K562 (cell line): ENCODE measurements at regions not wholly inside any gene's neighbourhood (a gene's known extent, or its start where the extent isn't known, plus 50 kb on each side); places are given as distances from the start of the nearest gene placed in this dataset.

Source experiments
- ATAC-seq: fragments of 200-7000 bp; cut with Tn5 transposase; 3 replicates; pipeline ENCODE4 v1.9.1; 2020; ENCODE audit warnings: moderate library complexity
- BruUV-seq: library from RNA; stranded (reverse); fragments of 400-500 nt; replicated peaks from 2 replicates; lab custom pipeline; 2021; lab: Mats Ljungman, UMichigan
- CTCF ChIA-PET: fragments of 300-600 bp; formaldehyde crosslinking; extraction: SDS; loops from one replicate; lab custom pipeline; 2021; ENCODE audit warnings: low intra/inter-chr PET ratio; lab: Yijun Ruan, JAX
- POLR2A ChIA-PET: fragments of 300-600, 350-650 bp; sonication (Branson Sonifier 250); formaldehyde crosslinking; extraction: SDS; loops from one replicate; lab custom pipeline; 2021; ENCODE audit warnings: antibody characterized with exemption, inconsistent platforms; lab: Yijun Ruan, JAX
- DNase-seq, 4 experiments: peaks; one replicate each; pipeline versions ENCODE4 v3.0.0 to v3.0.0-alpha.2; 2011 to 2018; ENCODE audit warnings: low spot score in 3 of 4, mixed read lengths in 3 of 4; ENCODE audit errors: extremely low read depth in 1 of 4
- FAIRE-seq: peaks from 2 replicates; lab custom pipeline; 2011; peaks lifted over from hg19 to GRCh38; lab: Jason Lieb, UNC
- H2AFZ ChIP-seq: 2 replicates; pipeline ENCODE4 v1.6.0; 2011; ENCODE audit warnings: low read depth, low read length, control low read depth, inconsistent platforms
- H3K27ac ChIP-seq: fragments of 200-600 bp; 3 replicates; pipeline ENCODE4 v1.8.0; 2011; ENCODE audit warnings: low read depth, mild to moderate bottlenecking, control low read depth, inconsistent platforms, low read length, moderate library complexity, mixed read lengths; ENCODE audit errors: extremely low read depth
- H3K27me3 ChIP-seq, 2 experiments: fragments of 300-600 bp in 1 of 2; 2 replicates in 1 of 2; 3 replicates in 1 of 2; pipeline versions ENCODE4 v1.6.0 to v1.8.0; 2011; ENCODE audit warnings: inconsistent platforms in 2 of 2, low read length in 2 of 2, mild to moderate bottlenecking in 1 of 2, mixed read lengths in 1 of 2, moderate library complexity in 1 of 2; ENCODE audit not compliant: control insufficient read depth in 2 of 2, insufficient read depth in 2 of 2
- H3K36me3 ChIP-seq: fragments of 300-600 bp; 3 replicates; pipeline ENCODE4 v1.8.0; 2011; ENCODE audit warnings: mild to moderate bottlenecking, low read length, inconsistent platforms; ENCODE audit not compliant: control insufficient read depth, insufficient read depth
- H3K4me1 ChIP-seq, 2 experiments: fragments of 200-600 bp in 1 of 2; replicated peaks in 1 of 2; 2 replicates in 1 of 2; 3 replicates in 1 of 2; pipeline versions ENCODE4 v1.5.1 to v1.8.0; 2011; ENCODE audit warnings: inconsistent platforms in 2 of 2, low read length in 2 of 2, mild to moderate bottlenecking in 1 of 2, mixed read lengths in 1 of 2, moderate library complexity in 1 of 2; ENCODE audit not compliant: control insufficient read depth in 2 of 2, insufficient read depth in 2 of 2
- H3K4me2 ChIP-seq: 2 replicates; pipeline ENCODE4 v1.6.1; 2011; ENCODE audit warnings: low read length, control low read depth, inconsistent platforms, mixed read lengths; ENCODE audit not compliant: insufficient read depth
- H3K4me3 ChIP-seq: fragments of 200-600 bp; sonication (generic), shearing (Covaris generic); 2 replicates; pipeline ENCODE4 v1.5.1; 2016; ENCODE audit warnings: control low read depth, inconsistent platforms
- H3K79me2 ChIP-seq: fragments of 200-600 bp; 3 replicates; pipeline ENCODE4 v1.8.0; 2011; ENCODE audit warnings: low read length, inconsistent platforms; ENCODE audit not compliant: control insufficient read depth, insufficient read depth
- H3K9ac ChIP-seq, 2 experiments: 2 replicates each; pipeline versions ENCODE4 v1.6.0 to v1.6.1; 2011; ENCODE audit warnings: low read depth in 2 of 2, low read length in 2 of 2, control low read depth in 1 of 2, inconsistent platforms in 1 of 2, mild to moderate bottlenecking in 1 of 2, mixed read lengths in 1 of 2; ENCODE audit not compliant: insufficient read depth in 1 of 2
- H3K9me1 ChIP-seq: one replicate; pipeline ENCODE4 v1.6.0; 2011; ENCODE audit warnings: inconsistent platforms, mild to moderate bottlenecking, low read length, moderate library complexity; ENCODE audit not compliant: control insufficient read depth, insufficient read depth
- H3K9me3 ChIP-seq: replicated peaks from 2 replicates; pipeline ENCODE4 v1.5.1; 2011; ENCODE audit warnings: low read depth, low read length, inconsistent platforms; ENCODE audit not compliant: control insufficient read depth, insufficient read depth
- H4K20me1 ChIP-seq: replicated peaks from 2 replicates; pipeline ENCODE4 v1.6.1; 2011; ENCODE audit warnings: low read length, inconsistent platforms, mixed read lengths; ENCODE audit not compliant: control insufficient read depth, insufficient read depth
- AFF4 ChIP-seq: sonication (generic); formaldehyde crosslinking; IDR thresholded peaks from 2 replicates; pipeline ENCODE4 v1.8.0; 2023; ENCODE audit warnings: mild to moderate bottlenecking, missing genetic modification reagents
- FOS ChIP-seq: IDR thresholded peaks from 3 replicates; pipeline ENCODE4 v1.6.1; 2011; ENCODE audit not compliant: insufficient read length; ENCODE audit errors: extremely low read depth
- HES1 ChIP-seq: fragments of 450-650 bp; IDR thresholded peaks from 2 replicates; pipeline ENCODE4 v1.6.1; 2016; ENCODE audit warnings: low read depth, mild to moderate bottlenecking, moderate library complexity
- MBD1 ChIP-seq: fragments of 250-450 bp; sonication (Bioruptor Pico); IDR thresholded peaks from 2 replicates; pipeline ENCODE4 v1.8.0; 2022; ENCODE audit warnings: inconsistent platforms
- NBN ChIP-seq: fragments of 450-650 bp; IDR thresholded peaks from 2 replicates; pipeline ENCODE4 v1.6.1; 2016; ENCODE audit warnings: low read depth, mild to moderate bottlenecking
- NKRF ChIP-seq: fragments of 450-650 bp; IDR thresholded peaks from 2 replicates; pipeline ENCODE4 v1.6.1; 2016; ENCODE audit warnings: borderline replicate concordance
- PTRF ChIP-seq: fragments of 450-650 bp; IDR thresholded peaks from 2 replicates; pipeline ENCODE4 v1.6.1; 2016; ENCODE audit warnings: mild to moderate bottlenecking, missing genetic modification characterization, missing compliant biosample characterization
- UBTF ChIP-seq, 2 experiments: IDR thresholded peaks; 2 replicates each; pipeline ENCODE4 v1.6.1; 2012; ENCODE audit warnings: improper control_type of control experiment in 2 of 2, low read depth in 2 of 2, low read length in 2 of 2, borderline replicate concordance in 1 of 2
- WGBS: fragments of 100-300 bp; shearing (Covaris generic); methylation state at CpG from one replicate; pipeline ENCODE4 v1.1.6; 2016; ENCODE audit warnings: low coverage, mixed read lengths; ENCODE audit not compliant: insufficient coverage; ENCODE audit errors: missing lambda C conversion rate; 5-methylcytosine and 5-hydroxymethylcytosine counted together
- in situ Hi-C: fragments of 300-500 bp; cut with MboI; formaldehyde crosslinking; loops from 4 replicates; pipeline ENCODE4 v1.15.0; 2018; ENCODE audit warnings: inconsistent platforms, mixed read lengths
- intact Hi-C: fragments of 100-400 bp; cut with micrococcal nuclease; formaldehyde crosslinking; loops from 2 replicates; pipeline ENCODE4 v1.14.2; 2022

- TF ChIP-seq NKRF (no peak), HES1 (no peak), NBN (no peak)
- TF ChIP-seq, all 486 proteins: peak for 0
Measured at GRCh38 chr6:23403460-23403859, 722.6 kb upstream of the NRSN1 start (continued).

DNA sequence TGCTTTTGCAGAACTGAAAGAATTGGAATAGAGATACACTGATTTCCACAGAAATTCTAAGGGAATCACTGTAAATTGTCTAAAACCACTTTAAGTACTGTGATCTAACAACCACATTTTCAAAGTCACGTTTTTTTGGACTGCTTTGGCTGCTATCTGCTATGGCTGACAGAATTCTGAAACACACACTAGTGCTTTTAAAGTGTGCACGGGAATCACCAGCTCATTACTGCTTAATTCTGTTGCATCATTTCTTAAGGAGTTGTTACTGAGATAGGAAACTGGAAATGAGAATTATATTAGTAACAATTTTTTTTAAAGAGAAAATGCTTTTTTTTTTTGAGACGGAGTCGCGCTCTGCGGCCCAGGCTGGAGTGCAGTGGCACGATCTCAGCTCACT lies 716.5 kb upstream of the NRSN1 start:
- WGBS: 1% methylated on average over 7 of the region's 7 CpGs
- no peaks in the 10 kb centered on the region for H3K27me3 ChIP-seq
- FAIRE-seq (no peak), DNase-seq (no peak), ATAC-seq (no peak)
- intact Hi-C loops (no loop called here), in situ Hi-C loops (no loop called here)
- BruUV-seq: no TSS peak
- ChIA-PET CTCF (no interaction called here), POLR2A (no interaction called here)
- H3K4me1 ChIP-seq: no peaks in the 10 kb centered on the region
- H3K36me3 ChIP-seq: no peaks in the 10 kb centered on the region
- 0 out of 2 replicates have a peak, but pooled peaks cover 1% of the 10 kb centered on the region for H3K9me3 ChIP-seq
- H3K79me2 ChIP-seq: no peaks in the 10 kb centered on the region
- no peak overlapping the region for H3K9ac ChIP-seq
- no peaks in the 10 kb centered on the region for H3K9me1 ChIP-seq
- no peak overlapping the region for H3K4me2 ChIP-seq
- no peak overlapping the region for H3K27ac ChIP-seq
- no peak overlapping the region for H2AFZ ChIP-seq
- H4K20me1 ChIP-seq: no peaks in the 10 kb centered on the region
- H3K4me3 ChIP-seq: no peak overlapping the region
- TF ChIP-seq UBTF (IDR thresholded peaks at IDR 0.05; ENCODE audit: borderline replicate concordance in 1 of 2, low read depth in 2 of 2, low read length in 2 of 2) (no peak), AFF4 (CRISPR knock-in tag) (no peak), MBD1 (no peak), FOS (no peak), PTRF (tag) (no peak)
